Neutrophil (primary cell): ENCODE measurements at regions not wholly inside any gene's neighbourhood (a gene's known extent, or its start where the extent isn't known, plus 50 kb on each side); places are given as distances from the start of the nearest gene placed in this dataset.

Experiments
- H3K27ac ChIP-seq: fragments of 200-600 bp; sonication (generic); 2 replicates; pipeline ENCODE4 v1.5.1; 2016; ENCODE audit warnings: mild to moderate bottlenecking, moderate library complexity
- H3K27me3 ChIP-seq: fragments of 200-600 bp; sonication (generic); 2 replicates; pipeline ENCODE4 v1.6.0; 2016; ENCODE audit warnings: mild to moderate bottlenecking
- H3K36me3 ChIP-seq: fragments of 200-600 bp; sonication (generic); 2 replicates; pipeline ENCODE4 v1.5.1; 2017
- H3K4me1 ChIP-seq, 2 experiments: fragments of 200-600 bp in 1 of 2; sonication (generic) in 1 of 2; 1 replicate in 1 of 2; 2 replicates in 1 of 2; pipeline versions ENCODE4 v1.5.1 to v1.6.1; 2013 to 2016; ENCODE audit warnings: low read depth in 1 of 2, low read length in 1 of 2, mild to moderate bottlenecking in 1 of 2, moderate library complexity in 1 of 2; ENCODE audit not compliant: control insufficient read depth in 1 of 2, insufficient read depth in 1 of 2
- H3K4me3 ChIP-seq, 2 experiments: fragments of 200-600 bp in 1 of 2; sonication (generic) in 1 of 2; 1 replicate in 1 of 2; 2 replicates in 1 of 2; pipeline ENCODE4 v1.5.1; 2013 to 2016; ENCODE audit warnings: low read depth in 1 of 2, low read length in 1 of 2, mild to moderate bottlenecking in 1 of 2, moderate library complexity in 1 of 2
- H3K9me3 ChIP-seq: fragments of 200-600 bp; sonication (generic); 2 replicates; pipeline ENCODE4 v1.5.1; 2016
- CTCF ChIP-seq: fragments of 200-600 bp; sonication (generic); IDR thresholded peaks from 2 replicates; pipeline ENCODE4 v1.5.1; 2016; ENCODE audit warnings: antibody characterized with exemption

GRCh38 chr1:9453375-9453774 is 85.9 kb upstream of the SLC25A33 start:
- H3K27me3 ChIP-seq, result peaks cover 7% of the 10 kb centered on the region
- TF ChIP-seq CTCF, result no peak

GRCh38 chr1:9453779-9454418 is 85.4 kb upstream of the SLC25A33 start:
- H3K4me1 ChIP-seq, result no peaks in the 10 kb centered on the region
- no peak overlapping the region for H3K4me3 ChIP-seq
- H3K27ac ChIP-seq, result no peak overlapping the region
- no peaks in the 10 kb centered on the region for H3K36me3 ChIP-seq
- peaks cover 4% of the 10 kb centered on the region for H3K27me3 ChIP-seq
- no peaks in the 10 kb centered on the region for H3K9me3 ChIP-seq
- no peak for TF ChIP-seq CTCF

More at GRCh38 chr1:9453375-9453774, 85.9 kb upstream of the SLC25A33 start:
- H3K9me3 ChIP-seq, result no peaks in the 10 kb centered on the region
- H3K4me3 ChIP-seq, result no peak overlapping the region
- no peaks in the 10 kb centered on the region for H3K4me1 ChIP-seq
- no peaks in the 10 kb centered on the region for H3K36me3 ChIP-seq
- H3K27ac ChIP-seq, result no peak overlapping the region

- H3K9me3 ChIP-seq, result no peaks in the 10 kb centered on the region
- no peak for TF ChIP-seq CTCF
- no peaks in the 10 kb centered on the region for H3K36me3 ChIP-seq
- H3K4me3 ChIP-seq, result no peak overlapping the region
- no peaks in the 10 kb centered on the region for H3K27me3 ChIP-seq
- H3K27ac ChIP-seq, result no peak overlapping the region
- no peaks in the 10 kb centered on the region for H3K4me1 ChIP-seq
Observed at GRCh38 chr1:9454494-9455066, 84.7 kb upstream of the SLC25A33 start.

- peaks cover 7% of the 10 kb centered on the region for H3K27me3 ChIP-seq
Observed at GRCh38 chr1:9455487-9456234, 83.6 kb upstream of the SLC25A33 start.

GRCh38 chr1:9456833-9457232 is 82.4 kb upstream of the SLC25A33 start:
- TF ChIP-seq CTCF, result no peak
- Histone ChIP-seq H3K9me3 (no peaks in the 10 kb centered on the region), H3K27me3 (peaks cover 7% of the 10 kb centered on the region), H3K4me1 (no peaks in the 10 kb centered on the region), H3K27ac (no peak overlapping the region), H3K4me3 (no peak overlapping the region), H3K36me3 (no peaks in the 10 kb centered on the region)

More at GRCh38 chr1:9455487-9456234, 83.6 kb upstream of the SLC25A33 start:
- no peak overlapping the region for H3K27ac ChIP-seq
- H3K4me3 ChIP-seq, result no peak overlapping the region
- no peaks in the 10 kb centered on the region for H3K4me1 ChIP-seq
- H3K36me3 ChIP-seq, result no peaks in the 10 kb centered on the region
- no peak for TF ChIP-seq CTCF
- no peaks in the 10 kb centered on the region for H3K9me3 ChIP-seq
